ENCODE measurements at regions not wholly inside any gene's neighbourhood (a gene's known extent, or its start where the extent isn't known, plus 50 kb on each side); places are given as distances from the start of the nearest gene placed in this dataset.

- Histone ChIP-seq H3K27me3 (ENCODE audit: insufficient read depth, poor library complexity, severe bottlenecking) (no peaks in the 10 kb centered on the region), H3K4me1 (ENCODE audit: insufficient read depth, poor library complexity, severe bottlenecking) (no peaks in the 10 kb centered on the region), H3K36me3 (ENCODE audit: low read depth) (no peaks in the 10 kb centered on the region), H3K9me3 (ENCODE audit: severe bottlenecking) (no peaks in the 10 kb centered on the region), H3K4me3 (ENCODE audit: severe bottlenecking) (no peak overlapping the region), H3K27ac (ENCODE audit: poor library complexity, severe bottlenecking) (no peak overlapping the region)
- no peak for TF ChIP-seq CTCF (IDR thresholded peaks at IDR 0.05; ENCODE audit: poor library complexity, severe bottlenecking)
- DNase-seq (ENCODE audit: low spot score) (no peak), ATAC-seq (ENCODE audit: low read depth) (no peak)
These were observed 1290.5 kb upstream of the B3GALT2 start for GRCh38 chr1:194476872-194477271.

DNA sequence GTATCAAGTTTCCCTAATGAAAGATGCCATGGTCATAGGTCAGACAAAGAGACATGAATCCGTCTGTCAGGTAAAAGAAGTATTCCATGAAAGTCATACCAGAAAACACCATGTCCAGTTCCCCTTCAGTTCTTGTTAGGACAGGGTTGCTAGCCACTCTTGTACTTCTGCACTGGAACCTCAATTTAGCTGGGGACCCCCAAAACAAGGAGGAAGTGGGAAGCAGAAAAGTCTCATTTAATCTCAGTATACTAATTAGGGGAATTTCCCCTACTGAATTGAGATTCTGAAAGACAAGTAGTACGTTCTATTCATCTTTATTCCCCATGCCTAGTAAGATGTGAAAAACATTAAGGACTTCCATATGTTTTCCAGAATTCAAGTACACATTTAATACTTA, 1289.9 kb upstream of the B3GALT2 start:
- no peak for TF ChIP-seq CTCF (IDR thresholded peaks at IDR 0.05; ENCODE audit: poor library complexity, severe bottlenecking)
- no peaks in the 10 kb centered on the region for H3K4me1 ChIP-seq (ENCODE audit: insufficient read depth, poor library complexity, severe bottlenecking)
- no peak overlapping the region for H3K4me3 ChIP-seq (ENCODE audit: severe bottlenecking)
- DNase-seq (ENCODE audit: low spot score) (no peak), ATAC-seq (ENCODE audit: low read depth) (no peak)
- no peaks in the 10 kb centered on the region for H3K9me3 ChIP-seq (ENCODE audit: severe bottlenecking)
- no peaks in the 10 kb centered on the region for H3K36me3 ChIP-seq (ENCODE audit: low read depth)
- no peaks in the 10 kb centered on the region for H3K27me3 ChIP-seq (ENCODE audit: insufficient read depth, poor library complexity, severe bottlenecking)
- H3K27ac ChIP-seq (ENCODE audit: poor library complexity, severe bottlenecking), result no peak overlapping the region

DNA sequence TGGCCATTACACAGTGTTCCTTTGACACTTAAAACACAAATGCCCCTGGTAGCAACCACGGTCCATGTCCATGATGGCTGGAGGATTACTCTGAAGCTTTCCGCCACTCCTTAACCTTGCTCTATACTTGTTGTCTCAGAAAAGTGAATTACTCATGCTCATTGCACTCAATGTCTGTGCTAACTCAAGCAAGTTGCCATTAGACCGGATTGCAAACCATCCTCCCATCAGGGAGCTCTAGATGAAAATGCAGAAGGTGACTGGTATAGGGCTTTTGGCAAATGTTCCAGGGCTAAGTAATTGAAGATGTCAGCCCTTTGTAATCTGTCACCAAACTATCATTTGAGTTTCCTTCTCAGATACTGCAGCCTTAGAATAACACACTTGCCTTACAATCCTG, 1288.3 kb upstream of the B3GALT2 start:
- H3K36me3 ChIP-seq (ENCODE audit: low read depth), result no peaks in the 10 kb centered on the region
- H3K4me1 ChIP-seq (ENCODE audit: insufficient read depth, poor library complexity, severe bottlenecking), result no peaks in the 10 kb centered on the region
- no peak for TF ChIP-seq CTCF (IDR thresholded peaks at IDR 0.05; ENCODE audit: poor library complexity, severe bottlenecking)
- no peak for DNase-seq (ENCODE audit: low spot score)
- no peak overlapping the region for H3K4me3 ChIP-seq (ENCODE audit: severe bottlenecking)
- H3K27ac ChIP-seq (ENCODE audit: poor library complexity, severe bottlenecking), result no peak overlapping the region
- no peaks in the 10 kb centered on the region for H3K27me3 ChIP-seq (ENCODE audit: insufficient read depth, poor library complexity, severe bottlenecking)
- no peak for ATAC-seq (ENCODE audit: low read depth)
- H3K9me3 ChIP-seq (ENCODE audit: severe bottlenecking), result no peaks in the 10 kb centered on the region

DNA sequence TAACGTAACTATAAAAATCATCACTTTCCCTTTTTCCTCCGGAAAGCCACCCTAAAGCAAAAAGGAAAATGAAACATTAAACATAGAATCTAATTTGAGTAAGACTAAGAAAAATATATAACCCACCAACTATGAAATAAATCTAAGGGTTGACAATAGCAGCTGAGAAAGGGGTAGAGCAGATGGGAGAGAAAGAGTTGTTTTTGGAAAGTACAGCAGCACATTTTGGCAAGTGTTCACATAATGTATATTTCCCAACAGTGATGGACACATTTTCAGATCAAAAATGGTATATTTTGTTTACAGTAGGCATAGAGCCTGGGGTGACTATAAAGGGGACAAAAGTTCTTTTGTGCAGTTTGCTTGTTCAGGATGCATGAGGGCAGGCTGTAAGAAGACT, 1287.4 kb upstream of the B3GALT2 start:
- DNase-seq (ENCODE audit: low spot score) (no peak), ATAC-seq (ENCODE audit: low read depth) (no peak)
- Histone ChIP-seq H3K4me3 (ENCODE audit: severe bottlenecking) (no peak overlapping the region), H3K9me3 (ENCODE audit: severe bottlenecking) (no peaks in the 10 kb centered on the region), H3K27me3 (ENCODE audit: insufficient read depth, poor library complexity, severe bottlenecking) (no peaks in the 10 kb centered on the region), H3K4me1 (ENCODE audit: insufficient read depth, poor library complexity, severe bottlenecking) (no peaks in the 10 kb centered on the region), H3K36me3 (ENCODE audit: low read depth) (no peaks in the 10 kb centered on the region), H3K27ac (ENCODE audit: poor library complexity, severe bottlenecking) (no peak overlapping the region)
- no peak for TF ChIP-seq CTCF (IDR thresholded peaks at IDR 0.05; ENCODE audit: poor library complexity, severe bottlenecking)

GRCh38 chr1:194469282-194469681, 1282.9 kb upstream of the B3GALT2 start:
- Histone ChIP-seq H3K9me3 (ENCODE audit: severe bottlenecking) (no peaks in the 10 kb centered on the region), H3K4me3 (ENCODE audit: severe bottlenecking) (no peak overlapping the region), H3K27ac (ENCODE audit: poor library complexity, severe bottlenecking) (no peak overlapping the region), H3K36me3 (ENCODE audit: low read depth) (no peaks in the 10 kb centered on the region), H3K27me3 (ENCODE audit: insufficient read depth, poor library complexity, severe bottlenecking) (no peaks in the 10 kb centered on the region), H3K4me1 (ENCODE audit: insufficient read depth, poor library complexity, severe bottlenecking) (no peaks in the 10 kb centered on the region)
- no peak for DNase-seq (ENCODE audit: low spot score)
- no peak for ATAC-seq (ENCODE audit: low read depth)
- no peak for TF ChIP-seq CTCF (IDR thresholded peaks at IDR 0.05; ENCODE audit: poor library complexity, severe bottlenecking)

All from RWPE2 (cell line).